GM23248 (cell line): ENCODE measurements at regions not wholly inside any gene's neighbourhood (a gene's known extent, or its start where the extent isn't known, plus 50 kb on each side); places are given as distances from the start of the nearest gene placed in this dataset.
A peak's percentile ranks its signal among the peaks of the same experiment; 100 is the strongest.
"Not testable (repeated sequence)": the region's sequence is repeated elsewhere in the genome, so short reads cannot be mapped to it uniquely, and the experiment has no call there.

Source experiments
- DNase-seq: peaks from one replicate; pipeline ENCODE4 v3.0.0-alpha.2; 2015
- H2AFZ ChIP-seq: fragments of 200-600 bp; sonication (generic); 2 replicates; pipeline ENCODE4 v1.6.1; 2016; ENCODE audit warnings: antibody characterized with exemption
- H3F3A ChIP-seq: fragments of 200-600 bp; sonication (generic); 2 replicates; pipeline ENCODE4 v1.6.1; 2016; ENCODE audit warnings: mild to moderate bottlenecking, antibody characterized with exemption, mixed run types; ENCODE audit not compliant: insufficient read depth
- H3K27ac ChIP-seq: fragments of 200-600 bp; sonication (generic); 2 replicates; pipeline ENCODE4 v1.5.1; 2016; ENCODE audit warnings: mild to moderate bottlenecking
- H3K27me3 ChIP-seq: fragments of 200-600 bp; sonication (generic); replicated peaks from 2 replicates; pipeline ENCODE4 v1.6.1; 2016; ENCODE audit warnings: mild to moderate bottlenecking; ENCODE audit not compliant: insufficient read depth
- H3K36me3 ChIP-seq: fragments of 200-600 bp; sonication (generic); 2 replicates; pipeline ENCODE4 v1.6.1; 2016; ENCODE audit warnings: low read depth, mild to moderate bottlenecking
- H3K4me1 ChIP-seq: fragments of 200-600 bp; sonication (generic); 2 replicates; pipeline ENCODE4 v1.6.1; 2016; ENCODE audit warnings: mild to moderate bottlenecking; ENCODE audit not compliant: insufficient read depth
- H3K4me2 ChIP-seq: fragments of 200-600 bp; sonication (generic); one replicate; pipeline ENCODE4 v1.6.1; 2016; ENCODE audit warnings: mild to moderate bottlenecking; ENCODE audit not compliant: unreplicated experiment
- H3K4me3 ChIP-seq: fragments of 200-600 bp; sonication (generic); 2 replicates; pipeline ENCODE4 v1.5.1; 2016; ENCODE audit warnings: mild to moderate bottlenecking
- H3K79me2 ChIP-seq: fragments of 200-600 bp; sonication (generic); 2 replicates; pipeline ENCODE4 v1.6.1; 2016; ENCODE audit warnings: mild to moderate bottlenecking; ENCODE audit not compliant: insufficient read depth
- H3K9ac ChIP-seq: fragments of 200-600 bp; sonication (generic); 2 replicates; pipeline ENCODE4 v1.6.1; 2016; ENCODE audit warnings: mild to moderate bottlenecking
- H3K9me2 ChIP-seq: fragments of 200-600 bp; sonication (generic); 2 replicates; pipeline ENCODE4 v1.6.1; 2016; ENCODE audit warnings: mixed run types, mild to moderate bottlenecking, moderate library complexity; ENCODE audit not compliant: insufficient read depth
- H3K9me3 ChIP-seq: fragments of 200-600 bp; sonication (generic); one replicate; pipeline ENCODE4 v1.6.1; 2017; ENCODE audit warnings: low read depth
- H4K20me1 ChIP-seq: fragments of 200-600 bp; sonication (generic); 2 replicates; pipeline ENCODE4 v1.6.0; 2016; ENCODE audit not compliant: insufficient read depth
- EZH2 ChIP-seq: fragments of 200-600 bp; sonication (generic); IDR thresholded peaks from 2 replicates; pipeline ENCODE4 v1.6.1; 2018; ENCODE audit warnings: antibody characterized with exemption, mild to moderate bottlenecking; ENCODE audit not compliant: insufficient read depth, poor library complexity, severe bottlenecking
- EZH2phosphoT487 ChIP-seq: fragments of 200-600 bp; sonication (generic); IDR thresholded peaks from 2 replicates; pipeline ENCODE4 v1.6.1; 2018; ENCODE audit warnings: antibody characterized with exemption, moderate library complexity, mild to moderate bottlenecking, low read depth; ENCODE audit not compliant: insufficient read depth
- WGBS, 2 experiments: methylation state at CpG; one replicate each; pipeline ENCODE4 v1.1.6; 2015 to 2017; ENCODE audit warnings: low lambda C conversion rate in 2 of 2, low coverage in 1 of 2; ENCODE audit errors: missing lambda C conversion rate in 2 of 2; 5-methylcytosine and 5-hydroxymethylcytosine counted together
- in situ Hi-C: fragments of 300-500 bp; cut with MboI; formaldehyde crosslinking; loops from 2 replicates; pipeline ENCODE4 v1.15.0; 2020

DNA sequence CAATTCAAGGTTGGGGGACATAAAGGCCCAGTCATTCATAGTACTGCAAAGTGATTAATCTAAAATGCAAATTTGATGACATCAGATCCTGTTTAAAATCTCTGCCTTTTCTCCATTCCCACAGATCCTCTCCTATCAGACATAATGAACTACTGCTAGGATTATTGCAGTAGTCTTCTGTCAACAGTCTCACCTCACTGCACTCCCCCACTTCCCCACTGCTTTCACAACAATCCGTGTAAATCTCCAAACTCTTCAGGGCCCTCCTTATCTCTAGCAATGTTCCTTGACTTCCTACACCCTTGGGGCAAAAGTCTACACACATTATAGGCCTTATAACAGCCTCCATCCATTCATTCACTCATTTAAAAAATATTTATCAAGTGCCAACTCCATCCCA, 112.4 kb downstream of the KBTBD2 start:
- no peaks in the 10 kb centered on the region for H3K36me3 ChIP-seq
- no peaks in the 10 kb centered on the region for H4K20me1 ChIP-seq
- 91 to 94% methylated on average over 1 of the region's 1 CpG for WGBS, 2 experiments
- no peaks in the 10 kb centered on the region for H3K27me3 ChIP-seq
- no peaks in the 10 kb centered on the region for H3K9me3 ChIP-seq
- no peaks in the 10 kb centered on the region for H3K79me2 ChIP-seq
- peaks cover 15% of the 10 kb centered on the region for H3K4me1 ChIP-seq
- H3K4me3 ChIP-seq: no peak overlapping the region
- no peaks in the 10 kb centered on the region for H3K9me2 ChIP-seq
- H3K27ac ChIP-seq: no peak overlapping the region
- H3F3A ChIP-seq: peaks cover 11% of the 10 kb centered on the region; the same call in 1 of the 2 replicates
- H2AFZ ChIP-seq: no peak overlapping the region
- no peak for TF ChIP-seq EZH2
- no peak for TF ChIP-seq EZH2phosphoT487
- no peak overlapping the region for H3K4me2 ChIP-seq
- no peak overlapping the region for H3K9ac ChIP-seq
- in situ Hi-C loops: no loop called here
- no peak for DNase-seq

DNA sequence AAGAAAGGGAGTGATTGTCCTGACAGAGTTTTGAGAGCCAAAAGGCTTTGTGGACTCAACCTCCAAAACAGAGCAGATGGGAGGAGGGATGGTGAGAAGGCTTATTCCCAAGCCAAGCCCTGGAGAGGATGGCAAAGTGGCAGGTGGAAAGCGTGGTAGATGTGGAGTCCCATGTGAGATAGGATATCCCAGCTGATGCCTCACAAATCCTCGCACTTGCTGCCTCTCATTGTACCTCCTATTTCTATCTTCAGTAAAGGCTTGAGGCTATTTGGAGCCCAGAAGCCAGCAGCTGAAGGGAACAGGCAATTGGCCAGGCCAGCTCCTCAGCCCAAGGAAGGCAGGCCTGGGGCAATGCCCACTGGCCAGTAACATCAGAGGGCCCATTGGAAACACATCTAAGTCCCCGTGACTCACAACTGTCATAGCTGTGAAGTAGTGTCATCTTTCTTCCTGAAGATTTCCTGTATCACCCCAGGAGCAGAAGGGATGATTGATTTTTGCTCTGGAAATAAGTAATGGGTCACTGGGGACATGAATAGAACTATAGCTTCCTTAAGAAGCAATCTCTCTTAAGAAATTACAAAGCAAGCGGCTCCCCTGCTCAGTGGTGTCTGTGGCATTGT, 114.4 kb downstream of the KBTBD2 start:
- H3K79me2 ChIP-seq, H3K27me3 ChIP-seq, H3K9me3 ChIP-seq, H3K9ac ChIP-seq, H2AFZ ChIP-seq, H3K36me3 ChIP-seq, H4K20me1 ChIP-seq, H3K4me3 ChIP-seq, in situ Hi-C loops, H3K9me2 ChIP-seq: not testable (repeated sequence)
- DNase-seq: peak; percentile 80
- H3K4me2 ChIP-seq: peak overlapping the region; percentile 35
- peaks cover 16% of the 10 kb centered on the region for H3K4me1 ChIP-seq
- 50 to 59% methylated on average over 4 of the region's 4 CpGs for WGBS, 2 experiments
- 0 out of 2 replicates have a peak overlapping the region, but pooled peaks have one; percentile 12 for H3K27ac ChIP-seq
- peaks cover 11% of the 10 kb centered on the region; the same call in 1 of the 2 replicates for H3F3A ChIP-seq

DNA sequence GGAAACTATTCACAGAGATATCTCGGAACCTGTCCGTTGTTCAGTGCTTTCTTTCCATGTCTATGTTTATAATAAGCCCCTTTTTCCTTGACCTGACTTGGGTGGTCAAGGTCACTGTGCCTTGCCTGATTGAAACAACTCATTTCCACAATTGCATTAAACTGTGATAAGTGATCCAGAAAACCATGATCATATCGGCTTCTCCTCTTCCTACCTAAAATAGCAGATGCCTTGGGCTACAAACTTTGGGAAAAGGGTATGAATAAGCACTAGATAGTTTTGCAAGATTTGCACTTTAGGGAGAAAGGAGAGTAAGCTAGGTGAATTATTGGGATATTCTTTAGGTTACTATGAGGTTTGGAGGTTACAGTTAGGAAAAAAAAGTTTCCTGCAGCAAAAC, 115.2 kb downstream of the KBTBD2 start:
- H3K27ac ChIP-seq, H3K4me2 ChIP-seq, in situ Hi-C loops, H3K36me3 ChIP-seq, H3K9me2 ChIP-seq, H3K4me3 ChIP-seq, H2AFZ ChIP-seq, H3K79me2 ChIP-seq, H3K27me3 ChIP-seq, H4K20me1 ChIP-seq, DNase-seq, H3K9ac ChIP-seq, H3K9me3 ChIP-seq: not testable (repeated sequence)
- WGBS, 2 experiments: 95 to 99% methylated on average over 3 of the region's 3 CpGs
- H3K4me1 ChIP-seq: peaks cover 16% of the 10 kb centered on the region
- H3F3A ChIP-seq: peaks cover 11% of the 10 kb centered on the region; the same call in 1 of the 2 replicates

DNA sequence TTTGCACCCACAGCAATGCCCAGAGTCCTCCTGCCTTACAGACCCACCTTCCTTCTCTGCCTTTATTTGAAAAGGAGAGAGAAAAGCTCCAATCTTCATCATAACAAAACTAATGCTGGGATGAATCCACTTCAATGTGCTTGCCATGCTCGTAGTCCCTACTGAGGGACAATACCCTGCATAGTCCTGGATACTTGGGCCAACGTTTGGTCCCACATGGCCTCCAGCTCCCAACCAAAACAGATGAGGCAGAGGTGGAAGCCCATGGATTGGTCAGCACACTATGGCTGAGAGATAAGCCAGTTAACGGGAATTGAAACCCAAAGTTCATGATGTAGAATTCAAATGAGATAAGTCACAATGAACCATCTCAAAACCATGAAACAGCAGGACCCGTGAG, 115.8 kb downstream of the KBTBD2 start:
- H3K4me3 ChIP-seq, H3K4me2 ChIP-seq, H3K9ac ChIP-seq, H3K9me2 ChIP-seq, H3K36me3 ChIP-seq, H2AFZ ChIP-seq, H3K27ac ChIP-seq, H3K79me2 ChIP-seq, H3K9me3 ChIP-seq, H4K20me1 ChIP-seq, H3K27me3 ChIP-seq, in situ Hi-C loops, DNase-seq: not testable (repeated sequence)
- Histone ChIP-seq H3F3A (peaks cover 11% of the 10 kb centered on the region; the same call in 1 of the 2 replicates), H3K4me1 (peaks cover 16% of the 10 kb centered on the region)
- WGBS, 2 experiments: 61 to 64% methylated on average over 3 of the region's 4 CpGs

DNA sequence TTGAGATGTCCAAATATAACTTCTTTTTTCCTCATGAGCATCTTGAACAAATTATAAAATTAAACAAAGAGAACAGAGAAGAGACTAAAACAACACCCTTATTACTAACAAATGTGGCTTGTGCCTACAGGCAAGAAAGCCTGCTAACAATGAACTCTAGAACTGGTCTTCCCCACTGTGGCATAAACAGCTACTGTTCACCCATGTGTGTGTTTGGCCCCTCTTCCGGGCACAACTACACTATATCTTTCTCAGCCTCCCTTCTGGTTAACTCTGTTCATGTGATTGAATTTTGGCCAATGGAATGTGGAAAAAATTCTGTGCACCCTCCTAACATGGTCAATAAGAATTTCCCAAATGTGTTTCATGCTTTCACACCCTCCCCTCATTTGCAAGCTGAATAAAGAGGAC, 117.0 kb downstream of the KBTBD2 start:
- TF ChIP-seq EZH2phosphoT487 (no peak), EZH2 (no peak)
- Histone ChIP-seq H3K9ac (no peak overlapping the region), H4K20me1 (no peaks in the 10 kb centered on the region), H3K4me2 (no peak overlapping the region), H3K9me2 (no peaks in the 10 kb centered on the region), H3K9me3 (no peaks in the 10 kb centered on the region), H3K27me3 (no peaks in the 10 kb centered on the region), H3K79me2 (no peaks in the 10 kb centered on the region), H3K4me3 (no peak overlapping the region), H3K4me1 (peaks cover 19% of the 10 kb centered on the region), H3K27ac (no peak overlapping the region), H3K36me3 (no peaks in the 10 kb centered on the region), H3F3A (peaks cover 15% of the 10 kb centered on the region), H2AFZ (no peak overlapping the region)
- DNase-seq: peak; percentile 6
- WGBS, 2 experiments: 5 to 10% methylated on average over 1 of the region's 1 CpG
- in situ Hi-C loops: no loop called here

DNA sequence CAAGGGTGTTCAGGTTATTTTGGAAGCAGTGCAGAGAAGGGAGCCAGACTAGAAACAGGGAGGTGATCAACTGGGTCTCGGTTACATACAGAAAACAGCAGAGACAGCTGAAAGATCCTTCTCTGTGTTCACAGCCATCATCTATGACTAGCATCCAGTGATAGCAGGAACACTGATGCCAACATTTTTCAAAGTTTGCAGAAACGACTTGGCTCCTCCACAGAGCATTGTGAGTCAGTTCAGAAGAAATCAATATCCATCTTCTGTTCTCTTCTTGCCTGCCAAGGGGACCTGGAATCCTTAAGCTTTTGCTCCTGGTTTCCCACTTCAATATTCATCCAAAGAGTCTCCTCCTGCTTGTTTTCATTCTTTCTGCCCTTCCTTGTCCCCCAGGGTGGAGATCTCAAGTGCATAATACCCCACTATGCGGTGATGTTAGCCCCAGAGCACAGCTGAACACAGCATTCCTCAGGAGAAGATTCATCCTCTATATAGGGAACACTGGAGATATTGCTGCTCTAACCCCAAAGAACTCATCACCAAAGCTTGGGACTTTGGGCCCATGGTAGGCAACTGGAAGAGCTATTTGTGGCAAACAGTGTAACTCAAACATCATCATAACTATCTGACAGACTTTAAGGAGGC, 122.6 kb downstream of the KBTBD2 start:
- peak overlapping the region; percentile 60 for H3K27ac ChIP-seq
- DNase-seq: peak; percentile 84
- peak overlapping the region; percentile 51 for H3K4me2 ChIP-seq

DNA sequence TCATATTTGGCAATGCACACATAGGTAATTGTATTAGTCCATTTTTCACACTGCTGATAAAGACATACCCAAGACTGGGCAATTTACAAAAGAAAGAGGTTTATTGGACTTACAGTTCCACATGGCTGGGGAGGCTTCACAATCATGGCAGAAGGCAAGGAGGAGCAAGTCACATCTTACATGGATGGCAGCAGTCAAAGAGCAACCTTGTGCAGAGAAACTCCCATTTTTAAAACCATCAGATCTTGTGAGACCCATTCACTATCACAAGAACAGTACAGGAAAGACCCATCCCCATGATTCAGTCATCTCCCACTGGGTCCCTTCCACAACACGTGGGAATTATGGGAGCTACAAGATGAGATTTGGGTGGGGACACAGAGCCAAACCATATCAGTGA, 123.2 kb downstream of the KBTBD2 start:
- H3K9me3 ChIP-seq, H3K79me2 ChIP-seq, in situ Hi-C loops, H3K27me3 ChIP-seq, H3K9me2 ChIP-seq, H3K36me3 ChIP-seq, DNase-seq, H4K20me1 ChIP-seq: not testable (repeated sequence)
- Histone ChIP-seq H3K4me2 (peak overlapping the region; percentile 51), H3K4me3 (peak overlapping the region; percentile 50; the same call in 1 of the 2 replicates), H3F3A (peaks cover 30% of the 10 kb centered on the region), H3K4me1 (peaks cover 23% of the 10 kb centered on the region), H3K27ac (peak overlapping the region; percentile 60), H2AFZ (peak overlapping the region; percentile 26; the same call in 1 of the 2 replicates), H3K9ac (0 out of 2 replicates have a peak overlapping the region, but pooled peaks have one; percentile 11)
- 54 to 59% methylated on average over 1 of the region's 1 CpG for WGBS, 2 experiments

More for the DNA sequence above, 122.6 kb downstream of the KBTBD2 start:
- H4K20me1 ChIP-seq, H3K9me2 ChIP-seq, H3K79me2 ChIP-seq, in situ Hi-C loops, H3K36me3 ChIP-seq, H3K9me3 ChIP-seq, H3K27me3 ChIP-seq: not testable (repeated sequence)
- H3F3A ChIP-seq: peaks cover 26% of the 10 kb centered on the region
- 0 out of 2 replicates have a peak overlapping the region, but pooled peaks have one; percentile 11 for H3K9ac ChIP-seq
- H2AFZ ChIP-seq: peak overlapping the region; percentile 26
- WGBS, 2 experiments: 13 to 18% methylated on average over 3 of the region's 3 CpGs
- peaks cover 19% of the 10 kb centered on the region for H3K4me1 ChIP-seq
- H3K4me3 ChIP-seq: peak overlapping the region; percentile 50; the same call in 1 of the 2 replicates
